SU-DHL-6 (cell line): ENCODE measurements at regions not wholly inside any gene's neighbourhood (a gene's known extent, or its start where the extent isn't known, plus 50 kb on each side); places are given as distances from the start of the nearest gene placed in this dataset.

Experiments used
- CTCF ChIP-seq: fragments of 200-600 bp; sonication (generic); IDR thresholded peaks from one replicate; pipeline ENCODE4 v1.5.1; 2017; ENCODE audit warnings: antibody characterized with exemption, mild to moderate bottlenecking, low read length, moderate library complexity; ENCODE audit not compliant: insufficient read depth, poor library complexity, severe bottlenecking
- EZH2phosphoT487 ChIP-seq: fragments of 200-600 bp; sonication (generic), shearing (Covaris generic); conservative IDR thresholded peaks from 2 replicates; pipeline ENCODE4 v1.6.1; 2018; ENCODE audit warnings: mild to moderate bottlenecking, antibody characterized with exemption, low read length, moderate library complexity, mixed read lengths

GRCh38 chr1:222020553-222020952, 278.7 kb upstream of the DUSP10 start:
- no peak for TF ChIP-seq CTCF
- no peak for TF ChIP-seq EZH2phosphoT487
